ENCODE measurements at regions not wholly inside any gene's neighbourhood (a gene's known extent, or its start where the extent isn't known, plus 50 kb on each side); places are given as distances from the start of the nearest gene placed in this dataset.

DNA sequence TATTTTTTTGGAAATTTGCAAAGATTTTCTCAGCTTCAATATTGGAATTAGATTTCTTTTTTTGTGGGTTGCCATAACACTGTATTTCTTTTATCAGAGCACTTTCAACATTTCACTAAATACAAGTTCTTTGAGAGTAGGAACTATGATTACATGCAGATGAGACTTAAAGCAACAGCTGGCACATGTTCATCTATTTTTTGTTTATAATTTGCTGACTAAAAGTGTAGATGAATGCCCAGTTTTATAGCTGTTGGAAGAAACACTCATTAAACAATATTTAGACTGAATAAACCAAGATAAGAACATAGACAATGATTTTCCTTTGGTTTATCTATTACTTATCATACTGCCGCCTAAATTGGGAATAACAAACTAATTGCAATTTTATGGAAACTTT is 803.0 kb upstream of the KLHL1 start:
- TF ChIP-seq, protein P1, sequence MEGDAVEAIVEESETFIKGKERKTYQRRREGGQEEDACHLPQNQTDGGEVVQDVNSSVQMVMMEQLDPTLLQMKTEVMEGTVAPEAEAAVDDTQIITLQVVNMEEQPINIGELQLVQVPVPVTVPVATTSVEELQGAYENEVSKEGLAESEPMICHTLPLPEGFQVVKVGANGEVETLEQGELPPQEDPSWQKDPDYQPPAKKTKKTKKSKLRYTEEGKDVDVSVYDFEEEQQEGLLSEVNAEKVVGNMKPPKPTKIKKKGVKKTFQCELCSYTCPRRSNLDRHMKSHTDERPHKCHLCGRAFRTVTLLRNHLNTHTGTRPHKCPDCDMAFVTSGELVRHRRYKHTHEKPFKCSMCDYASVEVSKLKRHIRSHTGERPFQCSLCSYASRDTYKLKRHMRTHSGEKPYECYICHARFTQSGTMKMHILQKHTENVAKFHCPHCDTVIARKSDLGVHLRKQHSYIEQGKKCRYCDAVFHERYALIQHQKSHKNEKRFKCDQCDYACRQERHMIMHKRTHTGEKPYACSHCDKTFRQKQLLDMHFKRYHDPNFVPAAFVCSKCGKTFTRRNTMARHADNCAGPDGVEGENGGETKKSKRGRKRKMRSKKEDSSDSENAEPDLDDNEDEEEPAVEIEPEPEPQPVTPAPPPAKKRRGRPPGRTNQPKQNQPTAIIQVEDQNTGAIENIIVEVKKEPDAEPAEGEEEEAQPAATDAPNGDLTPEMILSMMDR (IDR thresholded peaks at IDR 0.05; ENCODE audit: insufficient read depth, low read depth, low read length) = no peak
- TF ChIP-seq EZH2 (IDR thresholded peaks at IDR 0.05; ENCODE audit: insufficient read depth, low read length) = no peak

Measured in astrocyte (in vitro differentiated cells and primary cell).